SJCRH30 (cell line): ENCODE measurements at regions not wholly inside any gene's neighbourhood (a gene's known extent, or its start where the extent isn't known, plus 50 kb on each side); places are given as distances from the start of the nearest gene placed in this dataset.

Experiments
- DNase-seq, 2 experiments: peaks; one replicate each; pipeline ENCODE4 v3.0.0-alpha.2; 2015 to 2020
- H3K27ac ChIP-seq: fragments of 250-450 bp; sonication (Bioruptor Pico); 2 replicates; pipeline ENCODE4 v1.5.1; 2020; ENCODE audit warnings: mild to moderate bottlenecking, moderate library complexity
- H3K27me3 ChIP-seq: fragments of 250-450 bp; sonication (Bioruptor Pico); 2 replicates; pipeline ENCODE4 v1.5.1; 2020; ENCODE audit warnings: mild to moderate bottlenecking, moderate library complexity
- H3K36me3 ChIP-seq: fragments of 250-450 bp; sonication (Bioruptor Pico); 2 replicates; pipeline ENCODE4 v1.5.1; 2020; ENCODE audit warnings: mild to moderate bottlenecking, moderate library complexity
- H3K4me1 ChIP-seq: fragments of 250-450 bp; sonication (Bioruptor Pico); 2 replicates; pipeline ENCODE4 v1.5.1; 2020; ENCODE audit warnings: mild to moderate bottlenecking, moderate library complexity
- H3K4me3 ChIP-seq: fragments of 250-450 bp; sonication (Bioruptor Pico); 2 replicates; pipeline ENCODE4 v1.5.1; 2020; ENCODE audit warnings: mild to moderate bottlenecking, moderate library complexity
- H3K9me3 ChIP-seq: fragments of 250-450 bp; sonication (Bioruptor Pico); replicated peaks from 2 replicates; pipeline ENCODE4 v1.5.1; 2020; ENCODE audit warnings: mild to moderate bottlenecking, moderate library complexity

GRCh38 chr7:106472741-106473140 lies 188.0 kb upstream of the NAMPT start:
- no peak for DNase-seq
- Histone ChIP-seq H3K9me3 (no peaks in the 10 kb centered on the region), H3K27ac (no peak overlapping the region), H3K4me3 (no peak overlapping the region), H3K36me3 (no peaks in the 10 kb centered on the region), H3K27me3 (no peaks in the 10 kb centered on the region), H3K4me1 (no peaks in the 10 kb centered on the region)

GRCh38 chr7:106471686-106472440 lies 187.1 kb upstream of the NAMPT start:
- no peak for DNase-seq
- H3K4me1 ChIP-seq: no peaks in the 10 kb centered on the region
- H3K27ac ChIP-seq: no peak overlapping the region
- no peaks in the 10 kb centered on the region for H3K9me3 ChIP-seq
- no peak overlapping the region for H3K4me3 ChIP-seq
- no peaks in the 10 kb centered on the region for H3K27me3 ChIP-seq
- no peaks in the 10 kb centered on the region for H3K36me3 ChIP-seq

GRCh38 chr7:106471021-106471420 lies 186.2 kb upstream of the NAMPT start:
- no peak for DNase-seq
- Histone ChIP-seq H3K9me3 (no peaks in the 10 kb centered on the region), H3K4me1 (no peaks in the 10 kb centered on the region), H3K36me3 (no peaks in the 10 kb centered on the region), H3K27me3 (no peaks in the 10 kb centered on the region), H3K27ac (no peak overlapping the region), H3K4me3 (no peak overlapping the region)

GRCh38 chr7:106466867-106467266 lies 182.1 kb upstream of the NAMPT start:
- no peaks in the 10 kb centered on the region for H3K4me1 ChIP-seq
- H3K4me3 ChIP-seq: no peak overlapping the region
- no peaks in the 10 kb centered on the region for H3K36me3 ChIP-seq
- no peaks in the 10 kb centered on the region for H3K9me3 ChIP-seq
- DNase-seq: no peak
- no peak overlapping the region for H3K27ac ChIP-seq
- H3K27me3 ChIP-seq: no peaks in the 10 kb centered on the region; the same call in 1 of the 2 replicates

- no peaks in the 10 kb centered on the region for H3K9me3 ChIP-seq
- no peaks in the 10 kb centered on the region for H3K36me3 ChIP-seq
- no peak overlapping the region for H3K27ac ChIP-seq
- no peaks in the 10 kb centered on the region; the same call in 1 of the 2 replicates for H3K27me3 ChIP-seq
- DNase-seq: no peak
- H3K4me3 ChIP-seq: no peak overlapping the region
- H3K4me1 ChIP-seq: no peaks in the 10 kb centered on the region
Measured at GRCh38 chr7:106465704-106466468, 181.1 kb upstream of the NAMPT start.

GRCh38 chr7:106464651-106465050 lies 179.9 kb upstream of the NAMPT start:
- H3K9me3 ChIP-seq: no peaks in the 10 kb centered on the region

GRCh38 chr7:106463851-106464611 lies 179.2 kb upstream of the NAMPT start:
- no peaks in the 10 kb centered on the region for H3K9me3 ChIP-seq
- H3K36me3 ChIP-seq: no peaks in the 10 kb centered on the region
- H3K4me3 ChIP-seq: no peak overlapping the region
- no peaks in the 10 kb centered on the region; the same call in 1 of the 2 replicates for H3K27me3 ChIP-seq
- no peaks in the 10 kb centered on the region for H3K4me1 ChIP-seq
- no peak for DNase-seq
- no peak overlapping the region for H3K27ac ChIP-seq

More at GRCh38 chr7:106464651-106465050, 179.9 kb upstream of the NAMPT start:
- Histone ChIP-seq H3K4me1 (no peaks in the 10 kb centered on the region), H3K27me3 (no peaks in the 10 kb centered on the region; the same call in 1 of the 2 replicates), H3K36me3 (no peaks in the 10 kb centered on the region), H3K4me3 (no peak overlapping the region), H3K27ac (no peak overlapping the region)
- no peak for DNase-seq

GRCh38 chr7:106462914-106463482 lies 178.2 kb upstream of the NAMPT start:
- H3K27ac ChIP-seq: no peak overlapping the region
- H3K36me3 ChIP-seq: no peaks in the 10 kb centered on the region
- DNase-seq: no peak
- no peaks in the 10 kb centered on the region for H3K9me3 ChIP-seq
- no peaks in the 10 kb centered on the region for H3K4me1 ChIP-seq
- no peaks in the 10 kb centered on the region; the same call in 1 of the 2 replicates for H3K27me3 ChIP-seq
- H3K4me3 ChIP-seq: no peak overlapping the region

- no peaks in the 10 kb centered on the region for H3K4me1 ChIP-seq
- no peak overlapping the region for H3K27ac ChIP-seq
- peak in 1 of 2 experiments; percentile 51 for DNase-seq
- no peaks in the 10 kb centered on the region; the same call in 1 of the 2 replicates for H3K27me3 ChIP-seq
- no peak overlapping the region for H3K4me3 ChIP-seq
- H3K36me3 ChIP-seq: no peaks in the 10 kb centered on the region
- H3K9me3 ChIP-seq: no peaks in the 10 kb centered on the region
Measured at GRCh38 chr7:106462365-106462859, 177.6 kb upstream of the NAMPT start.

GRCh38 chr7:106460792-106461254 lies 176.0 kb upstream of the NAMPT start:
- Histone ChIP-seq H3K27me3 (no peaks in the 10 kb centered on the region; the same call in 1 of the 2 replicates), H3K9me3 (no peaks in the 10 kb centered on the region), H3K4me3 (no peak overlapping the region), H3K36me3 (no peaks in the 10 kb centered on the region), H3K27ac (no peak overlapping the region), H3K4me1 (no peaks in the 10 kb centered on the region)
- no peak for DNase-seq

- Histone ChIP-seq H3K36me3 (no peaks in the 10 kb centered on the region), H3K4me1 (no peaks in the 10 kb centered on the region), H3K27ac (no peak overlapping the region), H3K4me3 (no peak overlapping the region), H3K9me3 (no peaks in the 10 kb centered on the region), H3K27me3 (no peaks in the 10 kb centered on the region; the same call in 1 of the 2 replicates)
- DNase-seq: no peak
Measured at GRCh38 chr7:106459397-106460072, 174.8 kb upstream of the NAMPT start.

GRCh38 chr7:106457678-106458077 lies 172.9 kb upstream of the NAMPT start:
- Histone ChIP-seq H3K4me3 (no peak overlapping the region), H3K36me3 (no peaks in the 10 kb centered on the region), H3K27me3 (no peaks in the 10 kb centered on the region), H3K27ac (no peak overlapping the region), H3K4me1 (no peaks in the 10 kb centered on the region), H3K9me3 (no peaks in the 10 kb centered on the region)
- no peak for DNase-seq

- DNase-seq: no peak
- H3K36me3 ChIP-seq: no peaks in the 10 kb centered on the region
- H3K27me3 ChIP-seq: no peaks in the 10 kb centered on the region
- H3K27ac ChIP-seq: no peak overlapping the region
- no peaks in the 10 kb centered on the region for H3K9me3 ChIP-seq
- H3K4me3 ChIP-seq: no peak overlapping the region
- H3K4me1 ChIP-seq: no peaks in the 10 kb centered on the region
Measured at GRCh38 chr7:106456329-106456728, 171.5 kb upstream of the NAMPT start.
